ENCODE measurements at regions not wholly inside any gene's neighbourhood (a gene's known extent, or its start where the extent isn't known, plus 50 kb on each side); places are given as distances from the start of the nearest gene placed in this dataset.
A peak's percentile ranks its signal among the peaks of the same experiment; 100 is the strongest.

DNA sequence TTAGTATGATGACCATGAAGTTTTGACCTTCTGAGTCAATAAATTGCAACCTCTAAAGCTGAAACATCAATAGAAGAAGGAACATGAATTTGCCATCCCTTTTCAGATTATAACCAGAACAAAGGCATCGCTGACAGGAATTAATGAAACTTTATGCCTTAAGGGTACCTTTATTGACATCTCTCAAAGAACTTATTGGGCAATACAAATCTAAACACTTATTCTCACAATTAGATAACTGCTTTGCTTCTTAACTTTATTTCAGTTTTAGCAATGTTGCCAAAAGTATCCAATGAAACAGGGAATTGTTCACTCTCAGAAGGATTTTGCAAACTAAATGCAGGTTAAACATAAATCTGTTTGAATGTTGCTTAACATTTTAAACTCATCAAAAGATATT is 116.0 kb downstream of the ELAPOR2 start:
- no peak for DNase-seq

GRCh38 chr7:86942995-86943394 is 116.5 kb downstream of the ELAPOR2 start:
- DNase-seq, result no peak

DNA sequence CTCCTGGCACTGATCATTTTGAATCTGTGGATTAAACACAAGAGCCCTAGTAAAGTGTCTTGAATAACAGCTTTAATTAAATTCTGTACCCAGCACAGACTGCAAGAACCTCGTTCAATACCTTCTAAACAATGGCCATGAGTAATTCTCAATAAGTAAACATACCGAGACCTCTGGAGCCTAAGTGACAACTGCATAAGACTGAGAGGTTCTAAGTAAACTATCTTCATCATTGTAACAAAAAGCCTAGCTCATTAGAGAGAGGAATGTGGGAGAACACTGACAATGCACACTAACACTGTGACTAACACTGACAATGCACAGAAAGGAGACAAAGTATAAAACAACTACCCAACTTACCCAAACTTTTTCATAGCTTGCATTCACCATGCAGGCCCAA is 117.4 kb downstream of the ELAPOR2 start:
- no peak for DNase-seq

DNA sequence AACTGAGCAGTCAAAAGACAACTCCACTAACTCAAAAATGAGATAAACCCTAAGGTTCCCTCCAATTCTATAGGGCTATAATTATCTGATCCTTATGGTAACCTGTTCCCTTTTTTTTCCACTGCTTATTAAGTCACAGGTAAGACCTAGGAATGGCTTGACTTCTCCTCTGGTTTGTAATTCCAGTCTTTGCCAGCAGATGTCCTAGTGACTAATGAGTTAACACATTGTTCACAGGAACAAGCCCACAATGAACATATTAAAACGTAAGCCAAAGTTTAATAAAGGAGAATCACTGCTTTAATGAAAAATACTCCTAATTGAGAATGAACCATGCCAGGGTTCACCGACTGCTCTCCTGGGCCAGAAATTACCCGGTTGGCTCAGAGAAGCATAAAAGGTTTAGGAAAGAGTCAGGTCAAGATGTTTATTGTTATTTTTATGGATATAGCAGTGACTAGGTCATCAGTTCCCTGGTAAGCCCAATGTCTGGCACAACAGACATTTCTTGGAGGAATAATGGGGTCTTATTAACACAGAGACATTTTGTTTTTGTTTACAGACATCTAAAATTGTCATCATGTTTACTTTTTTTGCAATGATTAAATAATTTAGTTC is 120.1 kb downstream of the ELAPOR2 start:
- DNase-seq, result peak; percentile 27

- DNase-seq, result no peak
Measured at GRCh38 chr7:86937363-86937878, 122.0 kb downstream of the ELAPOR2 start.

DNA sequence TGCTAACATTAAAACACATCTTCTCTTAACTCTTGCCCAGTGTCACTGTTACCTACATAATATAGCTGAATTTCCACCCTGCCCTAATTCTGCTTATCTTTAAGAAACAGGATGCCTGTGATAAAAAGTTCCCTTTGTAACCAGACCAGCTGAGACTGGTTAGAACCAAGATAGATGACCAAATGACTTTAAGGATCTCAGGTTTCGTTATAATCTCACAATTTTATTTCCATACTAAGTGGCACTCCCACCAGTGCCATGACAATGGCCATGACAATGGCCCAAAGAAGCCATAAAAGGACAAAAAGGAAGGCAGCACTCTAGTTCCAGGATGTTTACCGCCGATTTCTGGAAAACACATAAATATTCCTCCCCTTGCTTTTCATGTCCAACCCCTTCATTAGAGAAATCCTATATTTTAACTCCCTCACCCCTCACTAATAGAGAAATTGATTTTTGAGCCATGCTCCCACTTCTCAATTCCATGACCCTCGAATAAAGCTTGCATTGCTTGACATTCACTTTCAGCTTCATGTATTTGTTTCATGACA is 126.1 kb downstream of the ELAPOR2 start:
- no peak for DNase-seq

DNA sequence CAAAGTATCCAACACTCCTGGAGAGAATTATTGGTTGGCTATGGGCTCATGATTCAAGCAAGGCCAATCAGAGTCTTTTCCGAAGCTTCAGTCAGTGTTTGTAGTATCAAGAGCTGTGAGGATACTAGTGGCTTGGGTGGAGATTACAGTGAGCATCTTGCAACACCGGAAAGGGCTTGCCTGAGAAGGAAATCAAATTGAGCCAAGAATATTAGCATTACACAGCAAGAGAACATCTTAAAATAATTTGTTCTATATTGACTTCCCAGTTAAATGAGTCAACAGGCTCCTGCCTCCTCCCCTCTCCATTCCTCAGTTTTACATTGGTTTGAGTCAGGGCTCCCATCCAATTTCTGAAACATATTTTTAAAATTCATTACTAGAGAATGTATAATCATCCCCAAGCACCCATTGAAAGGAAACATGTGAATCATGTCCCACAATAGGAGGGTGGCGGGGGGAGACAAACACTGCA is 127.4 kb downstream of the ELAPOR2 start:
- peak; percentile 84 for DNase-seq

DNA sequence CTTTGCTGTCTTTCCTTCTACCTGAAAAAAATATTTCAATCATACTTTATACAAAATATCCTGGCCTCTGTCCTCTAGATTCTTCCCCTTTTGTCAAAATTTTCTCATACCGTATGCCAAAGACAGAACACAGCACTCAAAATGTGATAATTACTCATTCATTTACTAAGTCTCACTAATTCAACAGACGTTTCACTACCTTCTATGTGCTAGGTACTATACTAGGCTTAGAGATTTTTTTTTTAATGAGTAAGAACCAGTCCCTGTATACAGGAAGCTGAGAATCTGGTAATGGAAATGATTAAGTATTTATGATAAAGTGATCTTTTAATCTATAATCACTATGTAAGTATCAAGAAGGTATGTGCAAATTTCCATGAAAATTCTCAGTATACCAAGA is 128.0 kb downstream of the ELAPOR2 start:
- no peak for DNase-seq

- DNase-seq, result no peak
Measured at GRCh38 chr7:86930554-86931307, 128.7 kb downstream of the ELAPOR2 start.

GRCh38 chr7:86929293-86930109 is 130.0 kb downstream of the ELAPOR2 start:
- no peak for DNase-seq

GRCh38 chr7:86928308-86928707 is 131.1 kb downstream of the ELAPOR2 start:
- no peak for DNase-seq

DNA sequence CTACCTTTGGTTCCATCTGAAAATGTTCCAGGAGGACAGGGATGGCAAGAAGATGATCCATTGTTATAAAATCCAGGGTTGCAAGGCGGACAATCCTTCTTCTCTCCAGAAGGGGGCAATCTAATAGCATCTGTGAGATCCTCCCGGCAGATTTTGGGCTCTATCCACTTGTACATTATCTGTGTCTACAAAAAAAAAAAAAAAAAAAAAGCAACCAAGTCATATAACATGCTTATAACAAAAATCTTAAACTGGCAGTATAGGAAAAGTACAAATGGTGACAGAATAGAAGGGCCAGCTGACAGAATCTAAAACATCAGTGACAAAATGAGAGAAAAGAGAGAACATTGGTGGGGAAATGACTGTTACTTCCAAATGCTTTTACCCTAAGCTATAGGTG is 132.7 kb downstream of the ELAPOR2 start:
- peak; percentile 36 for DNase-seq

DNA sequence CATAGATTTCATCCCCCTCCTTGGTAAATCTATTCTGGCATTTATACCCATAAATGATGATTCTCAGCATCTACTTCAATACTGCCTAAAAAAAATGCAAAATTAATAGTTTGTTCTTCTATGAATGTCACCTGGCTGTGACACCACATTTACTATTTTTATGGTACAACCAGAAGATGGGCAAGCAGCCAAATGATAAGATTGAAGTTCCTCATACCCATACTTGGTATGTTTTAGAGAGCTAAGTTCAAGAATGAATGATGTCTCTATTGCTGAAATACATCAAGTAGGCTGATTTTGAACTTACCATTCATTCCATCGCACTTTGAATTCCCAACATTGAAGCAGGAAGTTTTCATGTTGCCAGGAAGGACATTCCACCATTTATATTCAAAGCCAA is 134.2 kb downstream of the ELAPOR2 start:
- DNase-seq, result no peak

GRCh38 chr7:86923527-86923926 is 135.9 kb downstream of the ELAPOR2 start:
- DNase-seq, result no peak

- no peak for DNase-seq
Measured at GRCh38 chr7:86920154-86920553, 139.3 kb downstream of the ELAPOR2 start.

- no peak for DNase-seq
Measured at GRCh38 chr7:86918245-86918644, 141.2 kb downstream of the ELAPOR2 start.

GRCh38 chr7:86916277-86916825 is 143.1 kb downstream of the ELAPOR2 start:
- no peak for DNase-seq

DNA sequence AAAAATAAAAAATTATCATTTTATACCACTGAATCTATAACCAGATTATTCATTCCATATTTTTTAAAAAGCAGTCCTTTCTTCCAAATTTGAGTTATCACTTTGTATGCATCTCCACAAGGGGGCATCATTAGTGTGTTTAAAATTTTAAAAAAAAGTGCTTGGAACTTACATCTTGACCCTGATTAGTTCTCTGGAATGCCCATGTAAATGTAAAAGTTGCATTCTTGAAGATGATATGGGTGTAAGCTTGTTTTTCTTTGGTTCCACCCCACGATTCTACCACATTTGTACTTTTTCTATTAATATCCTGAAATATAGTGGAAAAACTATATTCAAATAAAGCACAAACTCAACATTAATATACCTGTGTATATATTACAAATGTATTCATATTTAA is 144.9 kb downstream of the ELAPOR2 start:
- DNase-seq, result no peak
